NOMO-1 (cell line): ENCODE measurements at regions not wholly inside any gene's neighbourhood (a gene's known extent, or its start where the extent isn't known, plus 50 kb on each side); places are given as distances from the start of the nearest gene placed in this dataset.

ENCODE experiments used
- DNase-seq, 2 experiments: peaks; one replicate each; lab custom pipeline; 2025; ENCODE audit not compliant: unreplicated experiment in 2 of 2; lab: John Stamatoyannopoulos, UW

GRCh38 chr3:110181226-110181625 lies 843.9 kb upstream of the DPPA4 start:
- no peak for DNase-seq

GRCh38 chr3:110184536-110184935 lies 847.2 kb upstream of the DPPA4 start:
- DNase-seq: no peak

DNA sequence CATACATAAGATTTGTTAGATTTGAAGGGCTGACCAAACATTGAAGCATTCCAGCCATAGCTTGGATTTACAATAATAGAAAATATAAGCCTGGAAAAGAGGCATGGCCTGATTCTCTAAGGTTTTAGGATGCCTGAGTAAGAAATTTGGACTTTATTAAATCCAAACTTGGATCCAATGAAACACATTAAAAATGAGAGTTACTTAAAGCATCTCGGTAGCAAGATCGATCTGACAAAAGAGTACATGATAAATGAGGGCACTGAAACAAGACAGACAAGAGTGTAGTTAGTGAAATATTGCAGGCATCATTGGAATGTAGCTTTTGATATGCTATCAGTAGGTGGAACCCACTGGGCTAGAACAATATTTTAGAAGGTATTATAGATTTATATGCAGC lies 855.7 kb upstream of the DPPA4 start:
- no peak for DNase-seq

DNA sequence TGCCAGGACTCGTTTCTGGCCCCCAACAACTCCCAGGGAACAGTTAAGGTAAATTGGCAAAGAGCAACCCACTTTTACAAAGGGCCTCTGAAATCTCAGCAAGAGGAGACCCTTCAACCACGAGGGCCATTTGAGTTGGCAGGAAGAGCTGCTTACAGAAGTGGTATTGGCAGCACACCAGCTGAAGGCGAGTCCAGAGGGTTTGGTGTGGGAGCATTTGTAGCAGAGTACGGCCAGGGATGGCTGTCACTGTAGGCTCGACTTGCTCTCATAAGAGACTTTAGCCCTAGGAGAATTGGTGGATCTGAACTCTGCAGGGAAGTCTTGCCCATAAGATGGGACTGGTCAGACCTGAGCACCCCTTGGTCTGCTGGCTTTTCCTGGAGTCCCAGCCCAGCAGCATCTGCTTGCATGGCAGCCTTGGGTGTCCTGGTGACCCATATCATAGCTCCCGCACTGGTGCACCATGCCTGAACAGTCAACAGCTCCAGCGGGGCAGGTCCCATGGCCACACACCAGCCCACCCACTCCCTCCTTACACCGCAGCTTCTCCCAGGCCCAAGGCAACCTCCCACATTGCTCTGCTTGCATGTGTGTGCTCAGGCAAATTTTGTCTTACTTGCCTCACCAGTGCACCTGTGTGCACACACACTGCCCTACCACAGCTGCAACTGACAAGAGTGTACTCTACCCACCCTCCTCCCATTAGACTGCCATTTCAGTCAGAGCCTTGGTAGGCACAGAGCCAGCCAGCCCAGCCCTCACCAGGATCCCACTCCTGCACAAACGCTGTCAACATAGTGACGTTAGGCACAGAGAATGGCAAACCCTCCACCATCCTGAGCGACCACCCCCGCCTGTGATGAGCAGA lies 861.6 kb upstream of the DPPA4 start:
- DNase-seq: no peak

DNA sequence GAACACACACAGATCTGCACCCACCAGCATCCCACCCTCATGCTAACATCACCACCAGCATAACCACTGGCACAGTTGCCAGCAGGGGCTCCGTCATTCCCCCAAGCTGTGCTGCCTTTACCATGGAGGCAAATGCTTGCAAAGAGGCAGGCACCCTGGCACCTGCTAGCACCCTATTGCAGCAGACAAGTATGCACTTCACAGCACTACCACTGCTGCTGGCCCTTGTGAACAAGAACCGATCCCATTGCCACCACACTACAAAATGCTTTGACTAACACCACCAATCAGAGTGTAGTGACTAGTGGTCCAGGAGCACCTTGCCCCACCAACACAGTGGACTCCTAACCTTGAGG lies 862.2 kb upstream of the DPPA4 start:
- DNase-seq: no peak

DNA sequence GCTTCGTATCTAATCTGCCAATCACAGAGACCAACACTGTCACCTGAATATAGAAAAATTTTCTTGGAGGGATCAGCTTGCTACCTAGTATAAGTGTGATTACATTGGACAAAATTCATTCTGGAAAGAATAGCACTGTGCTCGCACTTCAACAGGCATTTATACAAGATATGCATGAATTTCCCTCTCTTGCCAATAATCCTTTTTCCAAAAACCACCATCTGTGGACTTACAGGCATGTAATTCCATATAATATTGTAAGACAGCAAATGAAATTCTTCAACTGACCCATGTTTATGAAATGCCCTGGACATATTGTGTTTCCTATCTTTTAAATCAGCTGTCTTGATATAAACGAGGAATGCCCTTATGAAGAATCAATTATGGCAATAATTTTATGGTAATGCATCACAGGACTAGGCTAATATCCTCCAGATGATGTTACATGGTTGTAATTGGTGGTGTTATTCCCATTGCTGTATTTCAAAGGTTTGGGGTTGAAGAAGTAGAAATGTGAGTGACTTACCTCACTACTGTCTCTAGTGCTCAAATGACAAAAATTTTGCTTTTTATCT lies 861.4 kb upstream of the NECTIN3 start:
- no peak for DNase-seq

- DNase-seq: no peak
Observed at GRCh38 chr3:110226645-110227044, 845.0 kb upstream of the NECTIN3 start.

GRCh38 chr3:110227991-110228390 lies 843.6 kb upstream of the NECTIN3 start:
- no peak for DNase-seq

- DNase-seq: no peak
Observed at GRCh38 chr3:110234831-110235230, 836.8 kb upstream of the NECTIN3 start.

GRCh38 chr3:110236976-110237610 lies 834.5 kb upstream of the NECTIN3 start:
- no peak for DNase-seq

GRCh38 chr3:110243081-110243480 lies 828.5 kb upstream of the NECTIN3 start:
- DNase-seq: no peak

- DNase-seq: peak; percentile 13 to 73
Observed at GRCh38 chr3:110246796-110247376, 824.7 kb upstream of the NECTIN3 start.

GRCh38 chr3:110248666-110249065 lies 823.0 kb upstream of the NECTIN3 start:
- DNase-seq: no peak

GRCh38 chr3:110253794-110254193 lies 817.8 kb upstream of the NECTIN3 start:
- DNase-seq: no peak

GRCh38 chr3:110254591-110254990 lies 817.0 kb upstream of the NECTIN3 start:
- DNase-seq: no peak

DNA sequence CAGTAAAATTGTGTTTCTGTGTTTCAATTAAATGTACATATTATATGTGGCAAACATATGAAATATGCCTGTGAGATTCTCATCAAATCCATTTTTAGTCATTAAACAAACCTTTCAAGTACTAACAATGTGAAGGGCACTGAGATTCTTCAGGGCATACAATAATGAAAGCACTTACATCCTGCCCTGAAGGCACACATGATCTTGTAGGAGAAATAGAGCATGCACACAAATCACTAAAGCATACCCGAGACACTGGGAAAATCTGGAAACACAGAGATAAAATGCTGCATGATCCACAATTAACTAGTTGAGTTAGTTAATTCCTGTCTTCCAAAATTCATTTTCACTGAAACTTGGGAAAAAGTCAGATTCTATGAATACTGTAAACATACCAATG lies 810.5 kb upstream of the NECTIN3 start:
- DNase-seq: no peak

GRCh38 chr3:110262896-110263295 lies 808.7 kb upstream of the NECTIN3 start:
- DNase-seq: no peak

DNA sequence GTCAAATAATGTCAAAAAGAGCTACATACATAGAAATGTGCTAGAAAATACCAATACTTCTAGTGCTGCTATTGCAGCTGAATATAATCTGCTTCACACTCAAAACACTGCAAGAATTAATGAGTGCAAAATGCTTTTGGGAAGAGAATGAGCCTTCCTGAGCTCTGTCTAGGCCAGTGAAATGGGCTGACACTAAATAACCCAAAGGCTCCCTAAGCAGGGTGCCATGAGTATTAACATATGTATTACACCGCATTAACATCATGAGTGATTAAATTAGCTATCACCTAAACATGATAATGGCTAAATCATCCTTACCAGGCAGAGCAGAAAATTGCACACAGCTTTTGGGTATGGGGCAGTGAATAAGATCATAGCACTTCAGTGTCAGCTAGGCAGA lies 806.3 kb upstream of the NECTIN3 start:
- DNase-seq: no peak

GRCh38 chr3:110267304-110267845 lies 804.2 kb upstream of the NECTIN3 start:
- no peak for DNase-seq

- no peak for DNase-seq
Observed at GRCh38 chr3:110272525-110272924, 799.1 kb upstream of the NECTIN3 start.

DNA sequence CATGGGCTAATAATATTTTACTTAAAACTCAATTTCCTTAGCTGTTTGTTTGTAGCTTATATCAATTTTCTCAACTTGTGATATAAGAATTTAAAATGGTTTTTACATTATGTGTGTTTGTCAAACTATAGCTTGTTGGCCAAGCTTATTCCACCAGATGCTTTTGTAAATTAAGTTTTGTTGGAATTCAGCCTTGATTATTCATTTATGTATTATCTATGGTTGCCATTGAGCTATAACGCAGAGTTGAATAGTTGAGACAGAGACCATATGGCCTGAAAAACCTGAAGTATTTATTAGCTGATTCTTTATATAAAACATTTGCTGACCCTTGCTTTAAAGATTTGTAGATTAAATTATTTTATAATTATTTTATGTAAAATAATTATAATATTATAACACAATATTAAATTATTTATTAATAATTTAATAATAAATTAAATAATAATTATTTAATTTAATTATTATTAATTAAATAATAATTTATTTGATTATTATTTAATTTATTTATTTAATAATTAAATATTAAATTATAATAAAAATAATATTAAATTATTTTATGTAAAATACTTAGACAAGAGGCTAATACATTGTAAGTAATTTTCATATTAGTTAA lies 779.6 kb upstream of the NECTIN3 start:
- no peak for DNase-seq
